WTC11 (cell line): ENCODE measurements at regions not wholly inside any gene's neighbourhood (a gene's known extent, or its start where the extent isn't known, plus 50 kb on each side); places are given as distances from the start of the nearest gene placed in this dataset.

ENCODE experiments used
- CREB1 ChIP-seq: sonication (generic); formaldehyde crosslinking; IDR thresholded peaks from 2 replicates; pipeline ENCODE4 v1.8.0; 2023; ENCODE audit warnings: mild to moderate bottlenecking, missing genetic modification reagents
- ELF4 ChIP-seq: sonication (generic); formaldehyde crosslinking; IDR thresholded peaks from 2 replicates; pipeline ENCODE4 v1.8.1; 2022; ENCODE audit warnings: low read depth, mild to moderate bottlenecking, moderate library complexity, missing genetic modification reagents
- EMX1 ChIP-seq: fragments of 250-450 bp; sonication (Bioruptor Pico); IDR thresholded peaks from 2 replicates; pipeline ENCODE4 v1.8.0; 2021; ENCODE audit warnings: mild to moderate bottlenecking
- ESRRA ChIP-seq: sonication (generic); formaldehyde crosslinking; IDR thresholded peaks from 2 replicates; pipeline ENCODE4 v1.8.1; 2022; ENCODE audit warnings: mild to moderate bottlenecking, missing genetic modification reagents, borderline replicate concordance
- NFYB ChIP-seq: sonication (generic); formaldehyde crosslinking; conservative IDR thresholded peaks from 2 replicates; pipeline ENCODE4 v1.8.0; 2022; ENCODE audit warnings: low read depth, missing genetic modification reagents
- SP1 ChIP-seq: sonication (generic); formaldehyde crosslinking; conservative IDR thresholded peaks from 2 replicates; pipeline ENCODE4 v1.8.1; 2022; ENCODE audit warnings: missing genetic modification reagents
- ZNF121 ChIP-seq: sonication (generic); formaldehyde crosslinking; IDR thresholded peaks from 2 replicates; pipeline ENCODE4 v1.8.0; 2023; ENCODE audit warnings: missing genetic modification reagents
- TF ChIP-seq, protein P1 (sequence below): fragments of 200-600 bp; IDR thresholded peaks from 2 replicates; pipeline ENCODE4 v1.8.0; 2022; ENCODE audit warnings: antibody characterized with exemption
- TF ChIP-seq, protein P2 (sequence below): sonication (generic); formaldehyde crosslinking; IDR thresholded peaks from 2 replicates; pipeline ENCODE4 v1.8.1; 2022; ENCODE audit warnings: missing genetic modification reagents, borderline replicate concordance
- TF ChIP-seq, protein P3 (sequence below): sonication (generic); formaldehyde crosslinking; conservative IDR thresholded peaks from 2 replicates; pipeline ENCODE4 v1.8.1; 2022; ENCODE audit warnings: mild to moderate bottlenecking, missing genetic modification reagents
- TF ChIP-seq, protein P4 (sequence below): sonication (generic); formaldehyde crosslinking; IDR thresholded peaks from 2 replicates; pipeline ENCODE4 v1.8.1; 2022; ENCODE audit warnings: mild to moderate bottlenecking, missing genetic modification reagents, moderate library complexity, borderline replicate concordance
- TF ChIP-seq, protein P5 (sequence below): sonication (generic); formaldehyde crosslinking; IDR thresholded peaks from 2 replicates; pipeline ENCODE4 v1.8.0; 2022; ENCODE audit warnings: missing genetic modification reagents
- TF ChIP-seq, protein P6 (sequence below): sonication (generic); formaldehyde crosslinking; IDR thresholded peaks from 2 replicates; pipeline ENCODE4 v1.8.0; 2022; ENCODE audit warnings: mild to moderate bottlenecking, missing genetic modification reagents

DNA sequence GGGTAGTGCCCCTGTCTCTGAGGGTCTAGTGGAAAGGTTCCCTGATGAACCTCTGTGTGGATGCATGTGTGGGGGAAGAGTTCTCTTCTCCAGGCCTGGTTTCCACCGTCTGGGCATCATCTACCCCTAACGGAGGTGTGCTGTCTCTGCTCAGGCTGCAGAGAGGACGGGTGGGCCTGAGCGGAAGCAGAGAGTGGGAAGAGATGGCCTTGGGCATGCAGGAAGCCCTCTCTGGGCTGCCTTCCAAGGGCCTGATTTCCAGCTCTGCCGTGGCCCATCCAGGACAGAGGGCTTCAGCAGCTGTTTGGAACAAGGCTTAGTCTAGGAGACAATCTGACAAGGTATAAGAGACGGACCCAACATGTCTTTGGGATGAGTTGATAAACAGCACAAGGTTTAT, 220.1 kb upstream of the DTNBP1 start:
- TF ChIP-seq, protein P1, sequence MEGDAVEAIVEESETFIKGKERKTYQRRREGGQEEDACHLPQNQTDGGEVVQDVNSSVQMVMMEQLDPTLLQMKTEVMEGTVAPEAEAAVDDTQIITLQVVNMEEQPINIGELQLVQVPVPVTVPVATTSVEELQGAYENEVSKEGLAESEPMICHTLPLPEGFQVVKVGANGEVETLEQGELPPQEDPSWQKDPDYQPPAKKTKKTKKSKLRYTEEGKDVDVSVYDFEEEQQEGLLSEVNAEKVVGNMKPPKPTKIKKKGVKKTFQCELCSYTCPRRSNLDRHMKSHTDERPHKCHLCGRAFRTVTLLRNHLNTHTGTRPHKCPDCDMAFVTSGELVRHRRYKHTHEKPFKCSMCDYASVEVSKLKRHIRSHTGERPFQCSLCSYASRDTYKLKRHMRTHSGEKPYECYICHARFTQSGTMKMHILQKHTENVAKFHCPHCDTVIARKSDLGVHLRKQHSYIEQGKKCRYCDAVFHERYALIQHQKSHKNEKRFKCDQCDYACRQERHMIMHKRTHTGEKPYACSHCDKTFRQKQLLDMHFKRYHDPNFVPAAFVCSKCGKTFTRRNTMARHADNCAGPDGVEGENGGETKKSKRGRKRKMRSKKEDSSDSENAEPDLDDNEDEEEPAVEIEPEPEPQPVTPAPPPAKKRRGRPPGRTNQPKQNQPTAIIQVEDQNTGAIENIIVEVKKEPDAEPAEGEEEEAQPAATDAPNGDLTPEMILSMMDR = no peak
- TF ChIP-seq, protein P2, sequence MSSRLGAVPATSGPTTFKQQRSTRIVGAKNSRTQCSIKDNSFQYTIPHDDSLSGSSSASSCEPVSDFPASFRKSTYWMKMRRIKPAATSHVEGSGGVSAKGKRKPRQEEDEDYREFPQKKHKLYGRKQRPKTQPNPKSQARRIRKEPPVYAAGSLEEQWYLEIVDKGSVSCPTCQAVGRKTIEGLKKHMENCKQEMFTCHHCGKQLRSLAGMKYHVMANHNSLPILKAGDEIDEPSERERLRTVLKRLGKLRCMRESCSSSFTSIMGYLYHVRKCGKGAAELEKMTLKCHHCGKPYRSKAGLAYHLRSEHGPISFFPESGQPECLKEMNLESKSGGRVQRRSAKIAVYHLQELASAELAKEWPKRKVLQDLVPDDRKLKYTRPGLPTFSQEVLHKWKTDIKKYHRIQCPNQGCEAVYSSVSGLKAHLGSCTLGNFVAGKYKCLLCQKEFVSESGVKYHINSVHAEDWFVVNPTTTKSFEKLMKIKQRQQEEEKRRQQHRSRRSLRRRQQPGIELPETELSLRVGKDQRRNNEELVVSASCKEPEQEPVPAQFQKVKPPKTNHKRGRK (CRISPR knock-in tag) = no peak
- TF ChIP-seq, protein P3, sequence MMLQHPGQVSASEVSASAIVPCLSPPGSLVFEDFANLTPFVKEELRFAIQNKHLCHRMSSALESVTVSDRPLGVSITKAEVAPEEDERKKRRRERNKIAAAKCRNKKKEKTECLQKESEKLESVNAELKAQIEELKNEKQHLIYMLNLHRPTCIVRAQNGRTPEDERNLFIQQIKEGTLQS = no peak
- TF ChIP-seq ZNF121 (CRISPR knock-in tag) = no peak
- TF ChIP-seq CREB1 (CRISPR knock-in tag) = no peak
- TF ChIP-seq, protein P4, sequence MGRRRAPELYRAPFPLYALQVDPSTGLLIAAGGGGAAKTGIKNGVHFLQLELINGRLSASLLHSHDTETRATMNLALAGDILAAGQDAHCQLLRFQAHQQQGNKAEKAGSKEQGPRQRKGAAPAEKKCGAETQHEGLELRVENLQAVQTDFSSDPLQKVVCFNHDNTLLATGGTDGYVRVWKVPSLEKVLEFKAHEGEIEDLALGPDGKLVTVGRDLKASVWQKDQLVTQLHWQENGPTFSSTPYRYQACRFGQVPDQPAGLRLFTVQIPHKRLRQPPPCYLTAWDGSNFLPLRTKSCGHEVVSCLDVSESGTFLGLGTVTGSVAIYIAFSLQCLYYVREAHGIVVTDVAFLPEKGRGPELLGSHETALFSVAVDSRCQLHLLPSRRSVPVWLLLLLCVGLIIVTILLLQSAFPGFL (CRISPR knock-in tag) = no peak
- TF ChIP-seq, protein P5, sequence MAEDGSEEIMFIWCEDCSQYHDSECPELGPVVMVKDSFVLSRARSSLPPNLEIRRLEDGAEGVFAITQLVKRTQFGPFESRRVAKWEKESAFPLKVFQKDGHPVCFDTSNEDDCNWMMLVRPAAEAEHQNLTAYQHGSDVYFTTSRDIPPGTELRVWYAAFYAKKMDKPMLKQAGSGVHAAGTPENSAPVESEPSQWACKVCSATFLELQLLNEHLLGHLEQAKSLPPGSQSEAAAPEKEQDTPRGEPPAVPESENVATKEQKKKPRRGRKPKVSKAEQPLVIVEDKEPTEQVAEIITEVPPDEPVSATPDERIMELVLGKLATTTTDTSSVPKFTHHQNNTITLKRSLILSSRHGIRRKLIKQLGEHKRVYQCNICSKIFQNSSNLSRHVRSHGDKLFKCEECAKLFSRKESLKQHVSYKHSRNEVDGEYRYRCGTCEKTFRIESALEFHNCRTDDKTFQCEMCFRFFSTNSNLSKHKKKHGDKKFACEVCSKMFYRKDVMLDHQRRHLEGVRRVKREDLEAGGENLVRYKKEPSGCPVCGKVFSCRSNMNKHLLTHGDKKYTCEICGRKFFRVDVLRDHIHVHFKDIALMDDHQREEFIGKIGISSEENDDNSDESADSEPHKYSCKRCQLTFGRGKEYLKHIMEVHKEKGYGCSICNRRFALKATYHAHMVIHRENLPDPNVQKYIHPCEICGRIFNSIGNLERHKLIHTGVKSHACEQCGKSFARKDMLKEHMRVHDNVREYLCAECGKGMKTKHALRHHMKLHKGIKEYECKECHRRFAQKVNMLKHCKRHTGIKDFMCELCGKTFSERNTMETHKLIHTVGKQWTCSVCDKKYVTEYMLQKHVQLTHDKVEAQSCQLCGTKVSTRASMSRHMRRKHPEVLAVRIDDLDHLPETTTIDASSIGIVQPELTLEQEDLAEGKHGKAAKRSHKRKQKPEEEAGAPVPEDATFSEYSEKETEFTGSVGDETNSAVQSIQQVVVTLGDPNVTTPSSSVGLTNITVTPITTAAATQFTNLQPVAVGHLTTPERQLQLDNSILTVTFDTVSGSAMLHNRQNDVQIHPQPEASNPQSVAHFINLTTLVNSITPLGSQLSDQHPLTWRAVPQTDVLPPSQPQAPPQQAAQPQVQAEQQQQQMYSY (CRISPR knock-in tag) = no peak
- TF ChIP-seq SP1 = no peak
- TF ChIP-seq NFYB (CRISPR knock-in tag) = no peak
- no peak for TF ChIP-seq ELF4 (CRISPR knock-in tag)
- TF ChIP-seq ESRRA (CRISPR knock-in tag) = no peak
- TF ChIP-seq EMX1 (CRISPR knock-in tag) = no peak
- TF ChIP-seq, protein P6, sequence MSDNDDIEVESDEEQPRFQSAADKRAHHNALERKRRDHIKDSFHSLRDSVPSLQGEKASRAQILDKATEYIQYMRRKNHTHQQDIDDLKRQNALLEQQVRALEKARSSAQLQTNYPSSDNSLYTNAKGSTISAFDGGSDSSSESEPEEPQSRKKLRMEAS (CRISPR knock-in tag) = no peak
